Small intestine (tissue), 7 donors: ENCODE measurements at regions not wholly inside any gene's neighbourhood (a gene's known extent, or its start where the extent isn't known, plus 50 kb on each side); places are given as distances from the start of the nearest gene placed in this dataset.

Experiments used
- DNase-seq, 2 donors: peaks; one replicate each; pipeline versions ENCODE4 v3.0.0 to v3.0.0-alpha.2; 2013
- FAIRE-seq: peaks from 2 replicates; lab custom pipeline; 2012; peaks lifted over from hg19 to GRCh38; lab: Jason Lieb, UNC
- H3K27ac ChIP-seq, 3 donors: one replicate each; pipeline ENCODE4 v1.5.1; 2013; ENCODE audit warnings: low read length in 2 of 3, mild to moderate bottlenecking in 2 of 3, control low read depth in 1 of 3, inconsistent platforms in 1 of 3, low read depth in 1 of 3, moderate library complexity in 1 of 3
- H3K27me3 ChIP-seq, 3 donors: one replicate each; pipeline ENCODE4 v1.6.1; 2013; ENCODE audit warnings: low read length in 3 of 3, inconsistent platforms in 1 of 3; ENCODE audit not compliant: control insufficient read depth in 3 of 3, insufficient read depth in 3 of 3
- H3K36me3 ChIP-seq, 3 donors: one replicate each; pipeline ENCODE4 v1.6.1; 2013; ENCODE audit warnings: low read length in 3 of 3, inconsistent platforms in 1 of 3, low read depth in 1 of 3, mild to moderate bottlenecking in 1 of 3, moderate library complexity in 1 of 3; ENCODE audit not compliant: control insufficient read depth in 3 of 3, insufficient read depth in 2 of 3
- H3K4me1 ChIP-seq, 3 donors: one replicate each; pipeline ENCODE4 v1.6.1; 2013; ENCODE audit warnings: low read length in 2 of 3, inconsistent platforms in 1 of 3, low read depth in 1 of 3, mild to moderate bottlenecking in 1 of 3, moderate library complexity in 1 of 3; ENCODE audit not compliant: control insufficient read depth in 3 of 3, insufficient read depth in 2 of 3
- H3K4me3 ChIP-seq, 3 donors: one replicate each; pipeline ENCODE4 v1.5.1; 2013; ENCODE audit warnings: low read length in 3 of 3, control low read depth in 1 of 3, inconsistent platforms in 1 of 3, low read depth in 1 of 3, mild to moderate bottlenecking in 1 of 3, moderate library complexity in 1 of 3
- H3K9me3 ChIP-seq, 2 donors: one replicate each; pipeline ENCODE4 v1.6.1; 2013; ENCODE audit warnings: low read depth in 1 of 2, low read length in 1 of 2; ENCODE audit not compliant: control insufficient read depth in 2 of 2, insufficient read depth in 1 of 2
- WGBS, 3 donors: extraction: QIAGEN DNeasy Blood & Tissue Kit; methylation state at CpG; one replicate each; pipeline ENCODE4 v1.1.7; 2013; 5-methylcytosine and 5-hydroxymethylcytosine counted together
- donor health status: healthy with polysubstance abuse.
- donor health status: control.
- donor health status: control.
- donor health status: Bipolar disorder and iron deficiency.
- donor health status: healthy.

DNA sequence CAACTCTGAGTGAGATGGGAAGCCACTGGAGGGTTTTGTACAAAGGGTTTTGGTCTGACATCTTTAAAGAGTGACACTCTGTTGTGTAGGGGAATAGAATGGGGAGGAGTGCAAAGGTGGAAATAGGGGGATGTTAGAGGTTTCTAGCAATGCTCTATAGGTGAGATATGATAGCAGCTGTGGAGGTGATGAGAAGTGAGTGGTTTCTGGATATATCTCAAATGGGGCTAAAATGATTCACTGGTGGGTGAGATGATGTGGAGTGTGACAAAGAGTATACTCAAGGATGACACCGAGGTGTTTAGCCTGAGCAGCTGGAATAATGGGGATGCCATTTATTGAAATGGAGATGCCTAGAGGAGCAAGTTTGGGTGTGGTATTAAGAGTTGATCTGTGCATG, 426.4 kb downstream of the PCNX1 start:
- no peak overlapping the region for H3K4me3 ChIP-seq
- FAIRE-seq: no peak
- peaks cover 0 to 3% of the 10 kb centered on the region in 2 donors for H3K9me3 ChIP-seq
- DNase-seq: no peak
- H3K4me1 ChIP-seq: peaks cover 2 to 26% (median 3%) of the 10 kb centered on the region in 3 donors
- no peak overlapping the region for H3K27ac ChIP-seq
- WGBS, 3 donors: 86 to 100% (median 96%) methylated on average over 1 of the region's 1 CpG
- peaks cover 0 to 5% (median 0%) of the 10 kb centered on the region in 3 donors for H3K36me3 ChIP-seq
- H3K27me3 ChIP-seq: no peaks in the 10 kb centered on the region

DNA sequence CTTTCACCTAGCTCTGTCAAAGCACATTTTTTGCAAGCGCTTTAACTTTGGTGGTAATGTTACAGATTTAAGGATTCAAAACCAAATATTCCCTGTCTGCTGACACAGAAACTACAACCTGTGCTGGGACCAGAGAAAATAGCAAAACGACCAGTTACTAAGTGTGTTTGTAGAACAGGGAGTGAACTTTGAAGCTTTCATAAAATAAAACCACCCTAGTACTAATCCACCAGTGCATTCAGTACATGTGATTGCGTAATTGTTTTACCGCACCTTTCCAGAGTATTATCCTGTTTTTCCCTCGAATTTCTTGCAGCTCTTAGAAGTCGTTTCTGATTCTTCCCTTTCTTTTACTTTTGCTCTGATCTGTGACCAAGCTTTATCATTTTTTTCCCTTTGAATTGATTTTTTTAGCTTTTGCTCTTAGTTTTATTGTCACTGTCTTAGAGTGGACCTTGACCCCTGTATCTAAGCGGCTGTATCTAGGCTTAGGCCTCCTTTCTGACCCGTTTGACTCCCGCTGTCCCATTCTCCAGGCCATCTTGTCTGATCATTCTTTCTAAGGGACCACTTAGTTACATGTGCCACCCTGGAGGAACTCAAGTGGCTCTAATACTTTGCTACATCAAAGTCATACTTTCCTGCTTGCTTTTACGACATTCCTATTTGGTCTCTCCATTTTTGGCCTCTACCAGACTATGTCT, 429.4 kb downstream of the PCNX1 start:
- WGBS, 3 donors: 22 to 73% (median 50%) methylated on average over 10 of the region's 10 CpGs
- Histone ChIP-seq H3K27ac (peak overlapping the region; percentile 49 to 83 (median 64)), H3K36me3 (peaks cover 0 to 3% (median 0%) of the 10 kb centered on the region in 3 donors), H3K27me3 (no peaks in the 10 kb centered on the region), H3K9me3 (no peaks in the 10 kb centered on the region), H3K4me3 (no peak overlapping the region), H3K4me1 (peaks cover 2 to 44% (median 10%) of the 10 kb centered on the region in 3 donors)
- peak; percentile 85 to 86 for DNase-seq
- no peak for FAIRE-seq

DNA sequence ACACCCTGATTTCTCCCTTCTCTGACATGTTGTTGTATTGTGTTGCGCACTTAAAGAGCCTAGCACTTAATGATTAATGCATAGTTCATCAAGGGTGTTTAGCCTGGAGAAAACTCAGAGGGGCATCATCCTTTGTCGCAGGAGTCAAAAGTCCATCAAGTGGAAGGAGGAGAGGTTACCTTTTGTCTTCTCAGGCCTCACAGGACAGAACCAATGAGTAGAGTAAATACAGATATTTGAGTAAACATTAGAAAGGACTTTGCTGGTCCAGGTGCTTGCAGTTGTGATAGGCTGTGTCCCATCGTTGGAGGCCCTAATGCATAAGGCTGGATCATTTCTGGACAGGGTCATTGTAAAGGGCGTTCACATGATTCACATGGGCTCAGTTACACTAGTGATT, 430.9 kb downstream of the PCNX1 start:
- Histone ChIP-seq H3K4me1 (peaks cover 2 to 44% (median 10%) of the 10 kb centered on the region in 3 donors), H3K4me3 (no peak overlapping the region), H3K27ac (peak overlapping the region in 1 of 3 donors; percentile 83), H3K36me3 (peaks cover 0 to 3% (median 0%) of the 10 kb centered on the region in 3 donors), H3K27me3 (no peaks in the 10 kb centered on the region), H3K9me3 (no peaks in the 10 kb centered on the region)
- 72 to 86% (median 81%) methylated on average over 4 of the region's 4 CpGs for WGBS, 3 donors
- FAIRE-seq (no peak), DNase-seq (peak in 1 of 2 donors; percentile 40)

DNA sequence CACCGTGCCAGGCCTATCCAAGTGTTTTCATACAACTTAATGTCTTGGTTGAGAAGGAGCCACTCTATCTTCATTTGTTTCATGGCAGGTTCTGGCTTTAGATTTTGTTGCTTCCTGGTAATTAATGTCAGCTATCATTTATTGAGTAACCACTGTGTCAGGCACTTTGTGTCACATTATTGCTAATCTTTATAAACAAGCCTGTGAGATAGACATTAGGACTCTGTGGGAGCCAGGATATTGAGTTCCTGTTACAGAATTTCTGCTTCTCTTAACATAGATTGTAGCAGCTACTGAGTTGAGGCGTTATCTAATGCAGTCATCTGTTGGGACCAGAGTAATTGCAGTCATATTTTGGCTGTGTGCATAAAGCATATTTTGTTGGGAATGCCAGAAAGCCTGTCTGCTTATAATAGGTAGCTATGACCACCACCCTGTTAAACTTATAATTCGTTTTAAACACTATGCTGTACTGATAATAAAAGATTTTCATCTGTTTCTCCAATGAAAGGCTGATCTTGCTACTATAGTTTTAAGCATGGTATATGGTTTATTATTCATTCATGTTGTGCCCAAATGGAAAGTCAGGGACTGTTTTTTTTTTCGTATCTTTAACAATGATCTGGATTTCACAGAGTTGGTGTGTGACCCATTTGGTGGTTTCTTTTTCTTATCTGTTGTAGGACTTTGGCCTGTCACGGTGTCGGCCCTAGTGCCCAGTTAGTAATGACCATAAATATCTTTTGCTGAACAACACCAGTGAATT, 432.6 kb downstream of the PCNX1 start:
- H3K27me3 ChIP-seq: no peaks in the 10 kb centered on the region
- H3K4me3 ChIP-seq: no peak overlapping the region
- H3K27ac ChIP-seq: peak overlapping the region; percentile 74 to 83 (median 75)
- FAIRE-seq (no peak), DNase-seq (peak; percentile 73 to 84)
- 23 to 52% (median 35%) methylated on average over 6 of the region's 6 CpGs for WGBS, 3 donors
- peaks cover 2 to 44% (median 10%) of the 10 kb centered on the region in 3 donors for H3K4me1 ChIP-seq
- no peaks in the 10 kb centered on the region for H3K9me3 ChIP-seq
- H3K36me3 ChIP-seq: peaks cover 0 to 3% (median 0%) of the 10 kb centered on the region in 3 donors

DNA sequence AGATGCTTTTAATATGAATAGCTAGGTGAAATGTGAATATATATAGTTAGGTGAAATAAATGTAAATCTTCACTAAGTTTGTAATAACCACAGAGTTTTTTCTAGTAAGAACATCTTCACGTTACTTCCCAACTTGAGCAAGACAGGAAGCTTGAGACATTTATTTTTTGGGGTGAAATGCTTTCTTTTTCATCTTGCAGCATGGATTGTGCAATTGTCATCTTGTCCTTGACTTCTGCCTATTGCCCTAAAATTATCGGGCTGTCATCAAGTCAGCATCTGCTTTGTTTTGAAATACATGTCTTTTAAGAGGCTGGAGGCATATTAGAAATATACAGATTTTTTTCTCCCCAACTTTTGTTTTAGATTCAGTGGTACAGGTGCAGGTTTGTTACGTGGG, 433.9 kb downstream of the PCNX1 start:
- Histone ChIP-seq H3K4me1 (peaks cover 2 to 33% (median 10%) of the 10 kb centered on the region in 3 donors), H3K4me3 (no peak overlapping the region), H3K27ac (peak overlapping the region in 1 of 3 donors; percentile 56), H3K27me3 (no peaks in the 10 kb centered on the region), H3K36me3 (no peaks in the 10 kb centered on the region), H3K9me3 (no peaks in the 10 kb centered on the region)
- DNase-seq (no peak), FAIRE-seq (no peak)
- 81 to 89% (median 89%) methylated on average over 3 of the region's 3 CpGs for WGBS, 3 donors

DNA sequence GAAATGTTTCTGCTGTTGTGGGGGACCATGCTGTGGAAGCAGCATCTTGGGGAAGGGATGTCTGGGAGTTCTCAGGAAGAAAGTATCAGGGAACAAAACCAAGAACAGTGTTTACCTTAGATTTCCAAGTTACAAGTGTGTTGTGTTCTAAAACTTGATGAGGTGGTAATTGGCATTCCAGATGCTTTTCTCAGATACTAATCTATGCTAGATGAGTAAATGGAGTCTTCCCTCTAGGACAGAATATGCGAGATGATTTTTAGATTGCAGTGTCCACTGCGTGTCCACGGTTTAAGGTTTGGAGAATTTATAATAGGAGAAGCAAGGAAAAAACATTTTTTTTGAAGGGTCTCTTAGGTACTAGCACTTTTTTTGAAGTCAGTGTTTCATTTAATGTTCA, 436.5 kb downstream of the PCNX1 start:
- no peak overlapping the region for H3K4me3 ChIP-seq
- no peak for DNase-seq
- WGBS, 3 donors: 87 to 97% (median 97%) methylated on average over 3 of the region's 3 CpGs
- no peak for FAIRE-seq
- H3K36me3 ChIP-seq: no peaks in the 10 kb centered on the region
- peaks cover 0 to 18% (median 7%) of the 10 kb centered on the region in 3 donors for H3K4me1 ChIP-seq
- H3K27ac ChIP-seq: no peak overlapping the region
- no peaks in the 10 kb centered on the region for H3K27me3 ChIP-seq
- H3K9me3 ChIP-seq: no peaks in the 10 kb centered on the region

DNA sequence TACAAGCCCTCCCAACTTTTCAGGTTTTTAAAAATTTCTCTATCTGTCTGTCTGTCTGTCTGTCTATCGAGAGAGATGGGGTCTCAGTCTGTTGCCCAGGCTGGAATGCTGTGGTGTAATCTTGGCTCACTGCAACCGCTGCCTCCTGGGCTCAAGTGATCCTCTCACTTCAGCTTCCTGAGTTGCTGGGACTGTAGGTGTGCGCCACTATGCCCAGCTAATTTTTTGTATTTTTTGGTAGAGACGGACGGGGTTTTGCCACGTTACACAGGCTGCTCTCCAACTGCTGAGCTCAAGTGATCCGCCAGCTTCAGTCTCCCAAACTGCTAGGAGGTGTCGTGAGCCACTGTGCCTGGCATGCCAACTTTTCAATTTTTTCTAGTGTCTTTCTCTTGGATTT, 437.2 kb downstream of the PCNX1 start:
- Histone ChIP-seq H3K4me1 (peaks cover 0 to 12% (median 7%) of the 10 kb centered on the region in 3 donors), H3K27ac (no peak overlapping the region), H3K4me3 (no peak overlapping the region), H3K27me3 (no peaks in the 10 kb centered on the region), H3K36me3 (no peaks in the 10 kb centered on the region), H3K9me3 (no peaks in the 10 kb centered on the region)
- DNase-seq: no peak
- WGBS, 3 donors: 96 to 98% (median 98%) methylated on average over 8 of the region's 8 CpGs
- FAIRE-seq: no peak

- Histone ChIP-seq H3K9me3 (no peaks in the 10 kb centered on the region), H3K27ac (no peak overlapping the region), H3K27me3 (no peaks in the 10 kb centered on the region), H3K4me1 (no peaks in the 10 kb centered on the region), H3K36me3 (no peaks in the 10 kb centered on the region), H3K4me3 (no peak overlapping the region)
- no peak for FAIRE-seq
- 80 to 92% (median 90%) methylated on average over 5 of the region's 5 CpGs for WGBS, 3 donors
- DNase-seq: no peak
Measured at GRCh38 chr14:71346685-71347084, 439.4 kb downstream of the PCNX1 start.
